RWPE1 (cell line): ENCODE measurements at regions not wholly inside any gene's neighbourhood (a gene's known extent, or its start where the extent isn't known, plus 50 kb on each side); places are given as distances from the start of the nearest gene placed in this dataset.

Source experiments
- CTCF ChIA-PET: fragments of 350-600 bp; sonication (Branson Sonifier 250); formaldehyde crosslinking; extraction: SDS; loops from one replicate; lab custom pipeline; 2021; lab: Yijun Ruan, JAX
- POLR2A ChIA-PET: fragments of 400-600 bp; formaldehyde crosslinking; extraction: SDS; loops from one replicate; lab custom pipeline; 2020; ENCODE audit warnings: antibody characterized with exemption; ENCODE audit not compliant: low non-redundant PET; lab: Yijun Ruan, JAX
- DNase-seq: peaks from one replicate; pipeline ENCODE4 v3.0.0; 2012; ENCODE audit warnings: low spot score
- H3K27ac ChIP-seq: fragments of 450-650 bp; 2 replicates; pipeline ENCODE4 v1.5.1; 2017
- TF ChIP-seq, protein P1 (sequence below): fragments of 450-650 bp; conservative IDR thresholded peaks from 2 replicates; pipeline ENCODE4 v1.5.1; 2017; ENCODE audit warnings: low read depth, mild to moderate bottlenecking

DNA sequence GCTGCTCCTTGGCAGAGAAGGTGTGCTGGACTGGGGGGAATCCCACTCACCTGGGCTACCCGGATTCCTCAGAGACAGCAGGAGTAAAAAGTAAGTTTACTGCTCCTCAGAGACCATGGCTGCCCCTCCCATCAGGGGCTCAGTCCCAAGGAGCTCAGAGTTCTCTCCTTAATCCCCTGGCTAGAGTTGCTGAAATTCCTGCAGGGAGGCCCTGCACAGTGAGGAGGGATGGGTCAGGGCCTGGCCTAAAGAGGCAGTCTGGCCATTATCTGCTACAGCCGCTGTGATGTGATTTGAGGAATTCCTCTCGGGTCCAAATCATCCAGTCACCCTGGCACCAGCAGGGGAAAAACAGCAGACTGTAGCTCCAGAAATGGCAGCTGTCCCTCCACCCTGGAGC, 502.5 kb downstream of the PCDH17 start:
- CTCF ChIA-PET: interaction anchor here (0.6 kb wide), 1 partner anchor 46 kb away, joined by 3 read pairs; no protein-coding TSS in a partner anchor

DNA sequence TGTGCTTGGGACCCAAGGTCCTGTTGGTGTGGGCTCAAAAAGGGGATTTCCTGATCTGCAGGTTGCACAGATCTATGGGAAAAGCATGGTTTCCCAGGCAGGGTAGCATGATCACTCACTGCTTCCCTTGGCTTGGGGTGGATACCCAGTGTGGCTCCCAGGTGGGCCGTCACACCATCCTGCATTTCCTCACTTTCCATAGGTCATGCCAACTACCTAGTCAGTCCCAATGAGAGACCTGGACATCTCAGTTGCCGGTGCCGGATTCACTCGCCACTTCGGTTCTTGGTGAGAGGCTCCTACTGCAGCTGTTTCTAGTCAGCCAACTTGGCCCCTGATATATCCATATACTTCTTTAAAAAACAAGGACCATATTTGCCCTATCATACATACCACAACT, 503.0 kb downstream of the PCDH17 start:
- H3K27ac ChIP-seq: no peak overlapping the region
- TF ChIP-seq, protein P1, sequence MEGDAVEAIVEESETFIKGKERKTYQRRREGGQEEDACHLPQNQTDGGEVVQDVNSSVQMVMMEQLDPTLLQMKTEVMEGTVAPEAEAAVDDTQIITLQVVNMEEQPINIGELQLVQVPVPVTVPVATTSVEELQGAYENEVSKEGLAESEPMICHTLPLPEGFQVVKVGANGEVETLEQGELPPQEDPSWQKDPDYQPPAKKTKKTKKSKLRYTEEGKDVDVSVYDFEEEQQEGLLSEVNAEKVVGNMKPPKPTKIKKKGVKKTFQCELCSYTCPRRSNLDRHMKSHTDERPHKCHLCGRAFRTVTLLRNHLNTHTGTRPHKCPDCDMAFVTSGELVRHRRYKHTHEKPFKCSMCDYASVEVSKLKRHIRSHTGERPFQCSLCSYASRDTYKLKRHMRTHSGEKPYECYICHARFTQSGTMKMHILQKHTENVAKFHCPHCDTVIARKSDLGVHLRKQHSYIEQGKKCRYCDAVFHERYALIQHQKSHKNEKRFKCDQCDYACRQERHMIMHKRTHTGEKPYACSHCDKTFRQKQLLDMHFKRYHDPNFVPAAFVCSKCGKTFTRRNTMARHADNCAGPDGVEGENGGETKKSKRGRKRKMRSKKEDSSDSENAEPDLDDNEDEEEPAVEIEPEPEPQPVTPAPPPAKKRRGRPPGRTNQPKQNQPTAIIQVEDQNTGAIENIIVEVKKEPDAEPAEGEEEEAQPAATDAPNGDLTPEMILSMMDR: no peak
- POLR2A ChIA-PET: no interaction called here
- no peak for DNase-seq
- CTCF ChIA-PET: interaction anchor here (0.6 kb wide), 1 partner anchor 46 kb away, joined by 3 read pairs; no protein-coding TSS in a partner anchor

More for the DNA sequence above, 502.5 kb downstream of the PCDH17 start:
- no peak overlapping the region for H3K27ac ChIP-seq
- POLR2A ChIA-PET: no interaction called here
- TF ChIP-seq, protein P1: no peak
- DNase-seq: no peak

DNA sequence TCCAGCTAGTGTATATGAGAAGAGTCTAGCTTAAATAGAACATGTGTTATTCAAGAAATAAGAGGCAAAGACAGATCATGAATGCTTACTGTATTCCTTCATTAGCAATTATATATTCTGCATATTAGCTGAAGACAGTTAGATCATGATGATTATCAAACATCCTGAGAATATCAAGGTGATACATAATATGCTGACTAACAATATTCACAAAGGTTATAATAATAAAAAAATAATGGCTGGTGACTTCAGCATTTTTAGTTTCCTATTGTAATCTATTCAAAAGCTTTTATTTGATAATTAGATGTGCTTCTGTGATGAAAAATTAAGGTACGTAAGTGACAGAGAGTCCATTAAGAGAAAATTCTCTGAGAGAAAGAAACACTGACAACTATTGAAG, 511.4 kb downstream of the PCDH17 start:
- DNase-seq: no peak
- POLR2A ChIA-PET: no interaction called here
- H3K27ac ChIP-seq: no peak overlapping the region
- CTCF ChIA-PET: no interaction called here
- TF ChIP-seq, protein P1: no peak

DNA sequence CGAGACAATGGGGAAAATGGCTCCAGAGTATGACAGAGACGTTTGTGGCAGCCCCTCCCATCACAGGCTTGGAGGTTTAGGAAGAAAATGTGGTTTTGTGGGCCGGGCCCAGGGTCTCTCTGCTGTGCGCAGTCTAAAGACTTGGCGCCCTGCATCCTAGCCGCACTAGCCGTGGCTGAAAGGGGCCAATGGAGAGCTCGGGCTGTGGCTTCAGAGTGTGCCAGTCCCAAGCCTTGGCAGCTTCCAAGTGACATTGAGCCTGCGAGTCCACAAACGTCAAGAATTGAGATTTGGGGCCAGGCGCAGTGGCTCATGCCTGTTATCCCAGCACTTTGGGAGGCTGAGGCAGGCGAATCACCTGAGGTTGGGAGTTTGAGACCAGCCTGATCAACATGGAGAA, 513.1 kb downstream of the PCDH17 start:
- no peak overlapping the region for H3K27ac ChIP-seq
- DNase-seq: no peak
- POLR2A ChIA-PET: no interaction called here
- TF ChIP-seq, protein P1: no peak
- CTCF ChIA-PET: no interaction called here

DNA sequence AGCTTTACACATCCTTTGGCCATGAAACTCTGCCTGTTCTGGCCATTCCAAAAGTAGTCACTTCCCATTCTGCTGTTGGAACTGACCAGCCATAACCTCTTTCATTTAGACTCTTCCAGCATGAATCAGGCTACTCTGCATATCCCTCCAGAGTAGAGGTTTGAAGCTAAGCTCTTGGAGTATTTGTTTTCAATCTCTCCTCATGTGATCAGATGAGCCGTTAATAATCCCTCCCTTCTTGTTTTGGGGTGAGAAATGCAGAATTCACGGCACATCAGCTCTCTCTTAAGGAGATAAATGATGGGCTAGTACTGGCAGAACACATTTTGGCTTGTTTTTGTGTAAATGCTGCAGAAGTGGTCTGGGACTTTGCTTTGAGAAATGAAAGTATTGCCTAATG, 519.9 kb downstream of the PCDH17 start:
- CTCF ChIA-PET: no interaction called here
- TF ChIP-seq, protein P1: no peak
- POLR2A ChIA-PET: no interaction called here
- DNase-seq: no peak
- H3K27ac ChIP-seq: no peak overlapping the region

DNA sequence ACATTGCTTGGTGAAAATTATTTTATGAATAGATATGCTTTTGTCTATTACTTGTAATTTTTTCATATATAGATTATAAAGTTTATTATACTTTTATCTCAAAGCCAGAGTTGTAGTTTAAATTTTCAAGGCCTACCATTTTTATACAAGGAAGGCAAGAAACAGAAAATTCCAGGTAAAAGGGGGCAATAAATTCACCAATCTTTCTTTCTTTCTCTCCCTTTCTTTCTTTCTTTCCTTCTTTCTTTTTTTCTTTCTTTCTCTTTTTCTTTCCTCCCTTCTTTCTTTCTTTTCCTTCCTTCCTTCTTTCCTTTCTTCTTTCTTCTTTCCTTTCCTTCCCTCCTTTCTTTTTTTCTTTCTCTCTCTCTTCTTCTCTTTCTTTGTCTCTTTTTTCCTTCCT, 529.4 kb downstream of the PCDH17 start:
- no peak overlapping the region for H3K27ac ChIP-seq
- CTCF ChIA-PET: interaction anchor here (0.7 kb wide), 1 partner anchor 34 kb away, joined by 4 read pairs; no protein-coding TSS in a partner anchor
- TF ChIP-seq, protein P1: no peak
- POLR2A ChIA-PET: no interaction called here
- no peak for DNase-seq
